ENCODE measurements at regions not wholly inside any gene's neighbourhood (a gene's known extent, or its start where the extent isn't known, plus 50 kb on each side); places are given as distances from the start of the nearest gene placed in this dataset.

GRCh38 chr2:221831051-221831450, 258.9 kb upstream of the EPHA4 start:
- TF ChIP-seq, protein P1, sequence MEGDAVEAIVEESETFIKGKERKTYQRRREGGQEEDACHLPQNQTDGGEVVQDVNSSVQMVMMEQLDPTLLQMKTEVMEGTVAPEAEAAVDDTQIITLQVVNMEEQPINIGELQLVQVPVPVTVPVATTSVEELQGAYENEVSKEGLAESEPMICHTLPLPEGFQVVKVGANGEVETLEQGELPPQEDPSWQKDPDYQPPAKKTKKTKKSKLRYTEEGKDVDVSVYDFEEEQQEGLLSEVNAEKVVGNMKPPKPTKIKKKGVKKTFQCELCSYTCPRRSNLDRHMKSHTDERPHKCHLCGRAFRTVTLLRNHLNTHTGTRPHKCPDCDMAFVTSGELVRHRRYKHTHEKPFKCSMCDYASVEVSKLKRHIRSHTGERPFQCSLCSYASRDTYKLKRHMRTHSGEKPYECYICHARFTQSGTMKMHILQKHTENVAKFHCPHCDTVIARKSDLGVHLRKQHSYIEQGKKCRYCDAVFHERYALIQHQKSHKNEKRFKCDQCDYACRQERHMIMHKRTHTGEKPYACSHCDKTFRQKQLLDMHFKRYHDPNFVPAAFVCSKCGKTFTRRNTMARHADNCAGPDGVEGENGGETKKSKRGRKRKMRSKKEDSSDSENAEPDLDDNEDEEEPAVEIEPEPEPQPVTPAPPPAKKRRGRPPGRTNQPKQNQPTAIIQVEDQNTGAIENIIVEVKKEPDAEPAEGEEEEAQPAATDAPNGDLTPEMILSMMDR (conservative IDR thresholded peaks at IDR 0.05 in 1 of 2, IDR thresholded peaks at IDR 0.05 in 1 of 2; ENCODE audit: low read depth in 1 of 2, low read length in 2 of 2) = no peak
- TF ChIP-seq EZH2 (IDR thresholded peaks at IDR 0.05; ENCODE audit: low read length, missing control alignments) = no peak
